Endothelial cell of umbilical vein (primary cell): ENCODE measurements at regions not wholly inside any gene's neighbourhood (a gene's known extent, or its start where the extent isn't known, plus 50 kb on each side); places are given as distances from the start of the nearest gene placed in this dataset.
"Not testable (repeated sequence)": the region's sequence is repeated elsewhere in the genome, so short reads cannot be mapped to it uniquely, and the experiment has no call there.

Source experiments
- CTCF ChIP-seq, 2 donors: IDR thresholded peaks; 1 replicate in 1 of 2; 2 replicates in 1 of 2; pipeline ENCODE4 v1.5.1; 2011; ENCODE audit warnings: low read length in 2 of 2, mild to moderate bottlenecking in 2 of 2, moderate library complexity in 2 of 2, control low read depth in 1 of 2, inconsistent platforms in 1 of 2, low read depth in 1 of 2; ENCODE audit not compliant: insufficient read depth in 1 of 2; ENCODE audit errors: extremely low read depth in 1 of 2
- EZH2 ChIP-seq: IDR thresholded peaks from 2 replicates; pipeline ENCODE4 v1.6.1; 2012; ENCODE audit warnings: borderline replicate concordance, low read depth, mild to moderate bottlenecking, moderate library complexity, low read length, inconsistent platforms; ENCODE audit not compliant: severe bottlenecking
- JUN ChIP-seq: IDR thresholded peaks from 2 replicates; pipeline ENCODE4 v1.6.1; 2011; ENCODE audit warnings: borderline replicate concordance, low read depth; ENCODE audit not compliant: insufficient read length, insufficient read depth
- MAX ChIP-seq: IDR thresholded peaks from 2 replicates; pipeline ENCODE4 v1.6.1; 2011; ENCODE audit not compliant: insufficient read depth, insufficient read length
- POLR2A ChIP-seq: IDR thresholded peaks from 2 replicates; pipeline ENCODE4 v1.6.1; 2012; ENCODE audit warnings: low read depth, mild to moderate bottlenecking, control low read depth, low read length
- POLR2AphosphoS5 ChIP-seq: IDR thresholded peaks from 2 replicates; pipeline ENCODE4 v1.6.1; 2012; ENCODE audit warnings: low read depth, mild to moderate bottlenecking, control low read depth, low read length, moderate library complexity; ENCODE audit not compliant: insufficient read depth

GRCh38 chr17:30710276-30711088 lies 114.0 kb downstream of the CRLF3 start:
- not testable (repeated sequence) for TF ChIP-seq CTCF (IDR thresholded peaks at IDR 0.05; ENCODE audit: extremely low read depth in 1 of 2, insufficient read depth in 1 of 2, low read depth in 1 of 2, low read length in 2 of 2); EZH2; POLR2A; POLR2AphosphoS5; MAX; JUN
